ENCODE measurements at regions not wholly inside any gene's neighbourhood (a gene's known extent, or its start where the extent isn't known, plus 50 kb on each side); places are given as distances from the start of the nearest gene placed in this dataset.

DNA sequence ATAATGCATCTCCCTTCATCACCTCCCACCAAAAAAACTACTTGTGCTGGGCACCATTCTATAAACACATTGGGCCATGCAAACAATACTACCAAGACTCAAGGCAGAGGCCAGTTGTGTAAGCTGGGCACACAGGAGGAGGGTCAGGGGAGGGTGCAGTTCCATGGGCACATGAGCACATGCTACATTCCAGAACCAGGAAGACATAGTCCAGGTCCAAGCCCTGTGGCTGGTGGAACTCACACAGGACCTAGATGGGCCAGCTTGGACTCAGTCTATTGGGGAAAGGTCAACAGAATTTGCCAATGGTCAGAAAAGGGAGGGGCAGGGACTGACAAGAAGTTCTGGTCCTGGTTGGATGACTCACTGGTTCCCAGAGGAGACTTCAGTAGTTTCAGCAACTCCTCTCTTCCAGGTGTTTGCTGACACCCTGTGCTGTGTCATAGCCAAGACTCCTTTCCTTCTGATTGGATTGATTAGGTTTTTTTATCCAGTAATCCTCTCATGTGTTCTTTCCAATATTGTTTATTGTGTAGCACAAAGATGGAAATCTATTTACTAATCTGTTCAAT is 249.7 kb downstream of the C1orf94 start:
- Mint-ChIP-seq H3K27ac (no peak overlapping the region), H3K4me3 (no peak overlapping the region), H3K9me3 (no peaks in the 10 kb centered on the region), H3K36me3 (ENCODE audit: low read depth) (no peaks in the 10 kb centered on the region), H3K4me1 (no peaks in the 10 kb centered on the region), H3K27me3 (no peaks in the 10 kb centered on the region)
- ATAC-seq (no peak), DNase-seq (no peak)

DNA sequence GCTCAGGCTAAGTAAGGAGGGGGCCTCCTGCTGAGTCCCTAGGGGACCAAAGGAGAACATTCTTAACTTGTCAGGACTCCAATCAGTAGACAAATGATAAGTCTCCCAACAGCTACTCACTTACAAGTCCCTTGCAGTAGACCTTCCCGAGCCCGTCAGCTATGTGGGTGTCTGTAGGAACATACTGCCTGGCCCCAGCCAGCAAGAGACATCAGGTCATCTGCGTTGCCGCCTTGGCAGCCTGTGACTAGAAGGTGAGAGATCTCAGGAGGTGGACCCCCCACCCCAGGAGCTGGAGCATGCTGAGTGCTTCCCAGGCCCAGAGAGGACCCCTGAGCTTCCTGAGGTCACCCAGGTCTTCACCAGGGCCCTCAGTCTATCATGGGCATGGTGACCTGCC is 250.5 kb downstream of the C1orf94 start:
- no peaks in the 10 kb centered on the region for H3K27me3 Mint-ChIP-seq
- H3K36me3 Mint-ChIP-seq (ENCODE audit: low read depth) = no peaks in the 10 kb centered on the region
- no peak overlapping the region for H3K27ac Mint-ChIP-seq

DNA sequence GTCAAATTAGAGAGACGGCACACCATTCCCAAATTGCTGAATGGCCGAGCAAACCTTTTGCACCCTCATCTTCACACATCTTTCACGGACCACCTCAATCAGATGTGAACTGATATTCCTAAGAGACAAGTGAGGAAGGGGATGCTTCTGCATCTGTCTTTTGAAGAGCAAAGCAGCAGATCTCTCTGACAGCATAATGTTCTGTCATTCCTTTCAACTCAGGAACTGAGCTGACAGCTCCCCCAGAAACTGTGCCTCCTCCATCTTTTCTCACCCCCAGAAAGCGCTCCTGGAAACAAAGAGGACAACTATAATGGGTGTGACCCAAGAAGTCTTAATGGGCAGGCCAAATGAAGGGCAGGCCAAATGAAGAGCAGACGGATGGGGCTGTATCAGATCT is 256.4 kb downstream of the C1orf94 start:
- H3K27me3 Mint-ChIP-seq = no peaks in the 10 kb centered on the region
- no peaks in the 10 kb centered on the region for H3K36me3 Mint-ChIP-seq (ENCODE audit: low read depth)
- H3K27ac Mint-ChIP-seq = no peak overlapping the region
- H3K4me3 Mint-ChIP-seq = no peak overlapping the region
- ATAC-seq = no peak
- no peaks in the 10 kb centered on the region for H3K9me3 Mint-ChIP-seq
- H3K4me1 Mint-ChIP-seq = no peaks in the 10 kb centered on the region
- no peak for DNase-seq

More for the DNA sequence above, 250.5 kb downstream of the C1orf94 start:
- no peaks in the 10 kb centered on the region for H3K9me3 Mint-ChIP-seq
- ATAC-seq (no peak), DNase-seq (no peak)
- no peak overlapping the region for H3K4me3 Mint-ChIP-seq
- H3K4me1 Mint-ChIP-seq = no peaks in the 10 kb centered on the region

DNA sequence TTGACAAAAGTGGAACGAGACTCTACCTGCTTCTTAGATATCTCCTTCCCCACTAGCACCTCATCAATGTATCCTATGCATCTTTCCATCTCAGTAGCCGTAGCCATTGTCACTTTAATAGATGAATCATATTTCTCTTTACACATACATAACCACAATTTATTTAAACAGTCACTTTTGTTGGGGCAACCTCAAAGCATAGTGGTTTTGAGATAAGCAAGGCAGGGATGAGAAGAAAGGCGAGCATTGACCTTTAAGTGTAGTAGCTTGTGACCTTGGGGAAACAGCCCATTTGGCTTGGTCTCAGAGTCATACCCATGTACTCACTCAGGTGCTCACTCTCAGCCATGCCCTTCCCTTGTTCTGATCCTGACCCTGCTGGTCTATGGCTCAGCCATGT is 260.1 kb downstream of the C1orf94 start:
- ATAC-seq = no peak
- Mint-ChIP-seq H3K36me3 (ENCODE audit: low read depth) (no peaks in the 10 kb centered on the region), H3K27ac (no peak overlapping the region), H3K4me1 (no peaks in the 10 kb centered on the region), H3K27me3 (no peaks in the 10 kb centered on the region), H3K9me3 (no peaks in the 10 kb centered on the region), H3K4me3 (no peak overlapping the region)
- no peak for DNase-seq

DNA sequence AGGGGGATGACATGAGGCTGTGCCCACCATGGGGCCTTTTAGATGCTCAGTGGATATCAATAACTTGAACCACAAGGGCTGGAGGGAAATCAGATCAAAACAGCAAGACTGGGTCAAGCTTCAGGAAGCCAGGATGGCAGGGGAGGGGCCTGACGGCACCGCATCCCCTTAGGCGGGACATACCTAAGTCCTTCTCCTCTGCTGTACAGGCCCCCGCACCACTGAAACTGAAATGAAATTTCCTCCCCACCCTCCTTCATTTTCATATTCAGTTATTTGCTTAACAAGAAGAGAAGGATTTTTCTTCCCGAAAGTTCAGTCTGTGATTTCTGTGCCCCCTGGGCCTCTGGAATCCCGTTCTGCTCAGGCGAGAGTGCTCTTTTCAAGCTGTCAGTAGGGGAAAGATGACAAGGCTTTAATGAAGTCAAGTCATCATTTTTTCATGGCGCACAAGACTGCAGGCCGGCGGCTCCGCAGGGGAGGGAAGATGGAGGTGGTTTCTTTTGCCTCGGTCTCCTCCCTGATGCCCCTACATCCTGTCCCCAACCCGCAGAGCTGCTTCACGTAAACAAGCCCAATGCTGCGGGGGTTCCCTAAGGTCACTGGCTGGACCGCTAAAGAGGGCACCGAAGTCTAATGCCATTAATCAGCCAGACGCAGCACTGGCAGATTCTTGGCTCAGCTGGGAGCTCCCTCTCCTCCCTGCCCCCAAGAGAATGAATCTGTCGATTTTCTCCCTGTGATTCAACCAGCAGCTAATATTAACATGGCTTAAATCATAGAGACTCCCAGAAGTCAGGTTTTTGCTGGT is 264.8 kb downstream of the C1orf94 start:
- no peak for ATAC-seq
- H3K9me3 Mint-ChIP-seq = no peaks in the 10 kb centered on the region
- H3K27ac Mint-ChIP-seq = no peak overlapping the region
- H3K4me3 Mint-ChIP-seq = no peak overlapping the region
- DNase-seq = no peak
- no peaks in the 10 kb centered on the region for H3K36me3 Mint-ChIP-seq (ENCODE audit: low read depth)
- no peaks in the 10 kb centered on the region for H3K4me1 Mint-ChIP-seq
- peaks cover 2% of the 10 kb centered on the region for H3K27me3 Mint-ChIP-seq

DNA sequence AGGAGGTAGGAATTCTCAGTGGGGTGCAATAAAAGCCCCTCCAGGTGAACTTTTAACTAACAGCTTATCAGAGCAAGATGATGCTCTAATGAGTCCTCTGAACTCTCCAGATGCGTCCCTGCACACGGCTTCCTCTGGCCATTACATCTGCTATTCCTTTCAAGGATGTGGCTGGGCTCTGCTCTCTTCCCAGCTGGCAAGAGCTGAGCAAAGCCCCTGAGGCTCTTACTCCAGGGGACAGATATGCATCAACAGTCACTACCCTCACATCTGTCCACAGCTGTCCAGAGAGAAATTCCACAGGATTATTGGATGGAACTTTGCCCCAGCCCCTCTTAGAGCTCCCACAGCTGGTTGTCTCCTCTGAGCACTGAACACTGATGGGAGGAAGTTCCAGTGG is 267.8 kb downstream of the C1orf94 start:
- Mint-ChIP-seq H3K4me1 (no peaks in the 10 kb centered on the region), H3K9me3 (no peaks in the 10 kb centered on the region)

DNA sequence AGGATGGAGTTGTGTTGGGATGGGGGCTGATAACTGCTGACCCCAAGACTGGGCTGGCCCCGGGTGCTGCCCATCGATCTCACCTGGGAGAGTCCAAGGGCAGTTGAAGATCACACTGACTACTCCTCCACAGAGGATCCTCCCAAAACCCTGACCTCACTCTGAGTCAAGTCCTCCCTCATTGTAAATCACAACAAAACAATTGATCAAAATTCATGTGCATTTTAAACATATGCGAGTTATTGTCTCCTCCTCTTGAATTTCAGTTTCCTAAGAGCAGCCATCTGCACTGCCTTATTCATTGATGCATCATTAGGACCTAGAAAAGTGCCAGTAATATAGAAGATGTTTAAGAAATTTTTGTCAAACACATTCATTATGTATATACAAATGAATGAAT is 273.6 kb downstream of the C1orf94 start:
- Mint-ChIP-seq H3K9me3 (no peaks in the 10 kb centered on the region), H3K27ac (no peak overlapping the region), H3K4me1 (no peaks in the 10 kb centered on the region), H3K36me3 (ENCODE audit: low read depth) (no peaks in the 10 kb centered on the region), H3K27me3 (peaks cover 10% of the 10 kb centered on the region), H3K4me3 (no peak overlapping the region)
- ATAC-seq = no peak
- DNase-seq = no peak

More for the DNA sequence above, 267.8 kb downstream of the C1orf94 start:
- ATAC-seq = no peak
- no peak overlapping the region for H3K27ac Mint-ChIP-seq
- H3K27me3 Mint-ChIP-seq = peaks cover 8% of the 10 kb centered on the region
- no peak overlapping the region for H3K4me3 Mint-ChIP-seq
- no peak for DNase-seq
- no peaks in the 10 kb centered on the region for H3K36me3 Mint-ChIP-seq (ENCODE audit: low read depth)

DNA sequence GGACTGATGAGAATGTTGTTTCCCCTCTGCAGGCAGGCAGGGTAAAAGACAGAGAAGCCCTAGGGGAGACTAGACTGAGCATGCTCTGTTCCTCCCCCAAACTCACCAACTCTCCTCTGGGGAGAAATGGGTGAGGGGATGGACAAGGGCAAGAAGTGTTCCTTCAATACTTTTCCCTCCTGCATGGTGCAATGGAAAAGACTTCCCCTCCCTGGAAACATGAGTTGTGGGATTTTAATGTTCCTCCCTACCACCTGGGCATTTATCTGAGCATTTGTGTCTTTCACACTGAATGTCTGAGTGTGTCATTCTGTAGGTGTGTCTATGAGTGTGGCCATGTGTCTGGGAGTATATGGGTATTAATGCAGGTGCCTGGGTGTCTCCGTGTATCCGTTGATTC is 275.7 kb downstream of the C1orf94 start:
- no peaks in the 10 kb centered on the region for H3K4me1 Mint-ChIP-seq
- no peak for ATAC-seq
- H3K27me3 Mint-ChIP-seq = peaks cover 3% of the 10 kb centered on the region

DNA sequence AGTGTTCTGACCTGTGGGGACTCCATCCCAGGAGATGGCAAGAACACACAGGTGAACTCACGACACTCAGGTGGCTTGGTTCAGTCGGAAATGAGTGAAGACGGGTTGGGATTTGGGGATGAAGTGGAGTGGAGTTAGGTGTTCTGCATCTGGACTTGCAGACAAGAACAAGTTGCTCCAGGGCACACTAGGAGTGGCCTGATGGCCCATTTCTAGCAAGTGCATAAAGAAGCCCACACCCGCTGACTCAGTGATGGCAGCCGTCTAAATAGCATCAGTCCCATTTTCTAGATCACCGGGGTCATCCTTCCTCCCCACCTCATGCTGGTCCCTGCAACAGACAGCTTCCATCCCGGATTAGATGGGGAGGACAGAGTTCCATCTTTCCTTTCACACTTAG is 278.4 kb downstream of the C1orf94 start:
- no peak for ATAC-seq
- no peaks in the 10 kb centered on the region for H3K36me3 Mint-ChIP-seq (ENCODE audit: low read depth)
- peaks cover 4% of the 10 kb centered on the region for H3K27me3 Mint-ChIP-seq
- no peak for DNase-seq
- no peaks in the 10 kb centered on the region for H3K9me3 Mint-ChIP-seq
- H3K4me3 Mint-ChIP-seq = no peak overlapping the region
- H3K27ac Mint-ChIP-seq = no peak overlapping the region
- H3K4me1 Mint-ChIP-seq = no peaks in the 10 kb centered on the region

More for the DNA sequence above, 275.7 kb downstream of the C1orf94 start:
- no peaks in the 10 kb centered on the region for H3K36me3 Mint-ChIP-seq (ENCODE audit: low read depth)
- H3K27ac Mint-ChIP-seq = no peak overlapping the region
- H3K9me3 Mint-ChIP-seq = no peaks in the 10 kb centered on the region
- DNase-seq = no peak
- no peak overlapping the region for H3K4me3 Mint-ChIP-seq

DNA sequence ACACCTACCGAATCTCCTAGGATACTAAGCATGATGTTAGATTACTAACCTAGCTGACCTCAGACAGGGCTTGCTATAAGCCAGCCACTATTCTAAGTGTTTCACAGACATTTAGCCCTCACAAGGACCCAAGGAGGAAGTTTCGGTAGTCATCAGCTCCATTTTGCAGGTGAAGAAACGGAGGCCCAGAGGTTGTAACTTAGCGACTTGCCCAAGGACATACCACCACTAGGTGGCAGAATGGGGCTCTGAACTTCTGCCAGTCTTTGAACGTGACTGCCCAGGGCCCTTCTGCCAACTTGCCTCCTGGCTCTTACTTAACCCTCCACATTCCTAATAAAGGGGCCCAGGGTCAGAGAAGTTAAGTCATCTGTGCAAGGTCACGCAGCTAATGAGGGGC is 283.5 kb downstream of the C1orf94 start:
- Mint-ChIP-seq H3K27me3 (peaks cover 5% of the 10 kb centered on the region), H3K4me3 (no peak overlapping the region), H3K27ac (no peak overlapping the region), H3K4me1 (no peaks in the 10 kb centered on the region), H3K9me3 (no peaks in the 10 kb centered on the region), H3K36me3 (ENCODE audit: low read depth) (no peaks in the 10 kb centered on the region)
- ATAC-seq (no peak), DNase-seq (peak; percentile 57)

DNA sequence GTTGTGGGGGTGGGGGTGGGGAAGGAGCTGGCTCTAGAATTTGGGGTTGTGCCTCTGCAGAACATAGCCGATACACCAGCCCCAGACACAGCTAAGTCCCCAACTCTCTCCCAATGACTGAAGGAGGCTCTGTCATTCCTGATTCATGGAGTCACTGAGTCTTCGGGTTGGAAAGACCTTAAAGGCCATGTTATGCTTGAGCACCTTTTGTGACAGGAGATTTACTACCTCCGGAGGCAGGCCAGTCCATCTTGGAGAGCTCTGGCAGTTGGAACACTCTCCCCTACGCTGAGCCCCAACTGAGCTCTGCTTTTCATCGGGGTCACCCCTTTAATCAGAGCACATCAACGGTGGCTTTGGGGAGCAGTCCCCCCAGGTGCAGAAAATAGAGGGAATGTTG is 284.4 kb upstream of the GJB5 start:
- H3K36me3 Mint-ChIP-seq (ENCODE audit: low read depth) = no peaks in the 10 kb centered on the region
- peaks cover 18% of the 10 kb centered on the region for H3K27me3 Mint-ChIP-seq
- ATAC-seq = no peak
- no peaks in the 10 kb centered on the region for H3K4me1 Mint-ChIP-seq
- no peak overlapping the region for H3K4me3 Mint-ChIP-seq
- no peak for DNase-seq
- H3K27ac Mint-ChIP-seq = no peak overlapping the region
- H3K9me3 Mint-ChIP-seq = no peaks in the 10 kb centered on the region

DNA sequence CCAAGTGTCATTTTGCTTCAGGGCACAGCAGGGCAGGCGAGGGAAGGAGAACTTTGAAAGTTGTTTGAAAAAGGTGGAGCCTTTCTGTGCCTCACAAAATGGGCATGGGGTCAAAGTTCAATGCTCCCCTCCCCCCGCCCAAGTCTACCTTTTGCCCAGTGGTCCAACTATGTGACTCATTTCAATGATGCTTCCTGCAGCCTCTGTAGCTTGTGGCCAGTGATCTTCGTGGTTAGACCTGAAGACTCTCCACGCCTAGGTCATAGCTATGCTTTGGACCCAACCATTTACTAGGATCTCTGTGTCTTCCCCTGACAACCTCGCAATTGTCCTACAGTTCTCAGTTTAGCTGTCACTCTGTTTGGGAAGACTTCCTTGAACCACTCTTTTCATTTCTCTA is 280.3 kb upstream of the GJB5 start:
- H3K27ac Mint-ChIP-seq = no peak overlapping the region
- no peak overlapping the region for H3K4me3 Mint-ChIP-seq
- H3K9me3 Mint-ChIP-seq = no peaks in the 10 kb centered on the region
- H3K27me3 Mint-ChIP-seq = peaks cover 26% of the 10 kb centered on the region
- no peak for ATAC-seq
- no peaks in the 10 kb centered on the region for H3K36me3 Mint-ChIP-seq (ENCODE audit: low read depth)
- DNase-seq = no peak
- H3K4me1 Mint-ChIP-seq = no peaks in the 10 kb centered on the region

DNA sequence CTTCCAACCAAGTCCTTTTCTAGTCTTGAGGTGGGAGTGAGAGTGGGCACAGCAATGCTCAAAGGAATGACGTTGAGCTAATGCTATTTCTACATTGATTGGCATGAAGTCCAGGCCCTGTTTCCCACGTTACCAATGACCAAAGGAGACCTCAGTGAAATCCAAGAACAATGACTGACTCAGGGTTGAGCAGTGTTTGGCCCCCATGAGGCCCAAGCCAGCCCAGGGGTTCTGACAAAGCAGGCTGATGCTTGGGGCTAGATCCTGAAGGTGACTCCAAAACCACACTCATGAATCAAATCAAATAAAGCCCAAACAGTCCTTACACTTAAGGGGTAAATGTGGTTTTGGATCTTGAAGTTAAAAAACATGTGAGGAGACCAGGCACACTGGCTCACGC is 278.5 kb upstream of the GJB5 start:
- no peaks in the 10 kb centered on the region for H3K9me3 Mint-ChIP-seq
- H3K27ac Mint-ChIP-seq = no peak overlapping the region
- no peaks in the 10 kb centered on the region for H3K36me3 Mint-ChIP-seq (ENCODE audit: low read depth)
- no peak overlapping the region for H3K4me3 Mint-ChIP-seq
- no peaks in the 10 kb centered on the region for H3K4me1 Mint-ChIP-seq
- DNase-seq (no peak), ATAC-seq (no peak)
- H3K27me3 Mint-ChIP-seq = peaks cover 24% of the 10 kb centered on the region

DNA sequence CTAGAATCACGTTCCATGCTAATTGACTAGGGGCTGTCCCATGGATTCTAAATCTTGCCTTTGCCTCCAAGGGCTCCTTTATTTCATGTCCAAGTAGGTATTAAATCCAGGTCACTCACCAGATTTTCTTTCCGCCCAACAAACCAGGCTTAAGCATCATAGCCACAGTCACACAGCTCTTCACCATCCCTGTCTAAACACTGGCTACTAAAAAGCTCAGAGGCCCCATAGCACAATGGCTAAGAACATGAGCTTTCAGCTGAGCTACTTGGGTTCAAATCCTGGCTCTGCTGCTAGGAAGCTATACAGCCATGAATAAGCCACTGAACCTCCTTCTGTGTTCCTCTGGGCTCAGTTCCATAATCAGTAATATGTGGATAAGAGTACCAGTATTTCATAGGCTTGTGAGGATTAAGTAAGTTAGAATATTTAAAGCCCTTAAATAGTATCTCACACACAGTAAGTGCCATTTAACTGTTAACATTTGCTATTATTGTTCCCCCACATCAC is 277.2 kb upstream of the GJB5 start:
- no peaks in the 10 kb centered on the region for H3K4me1 Mint-ChIP-seq
- H3K9me3 Mint-ChIP-seq = no peaks in the 10 kb centered on the region
- H3K27me3 Mint-ChIP-seq = peaks cover 20% of the 10 kb centered on the region
- ATAC-seq (no peak), DNase-seq (no peak)
- no peak overlapping the region for H3K27ac Mint-ChIP-seq
- H3K36me3 Mint-ChIP-seq (ENCODE audit: low read depth) = no peaks in the 10 kb centered on the region
- no peak overlapping the region for H3K4me3 Mint-ChIP-seq

DNA sequence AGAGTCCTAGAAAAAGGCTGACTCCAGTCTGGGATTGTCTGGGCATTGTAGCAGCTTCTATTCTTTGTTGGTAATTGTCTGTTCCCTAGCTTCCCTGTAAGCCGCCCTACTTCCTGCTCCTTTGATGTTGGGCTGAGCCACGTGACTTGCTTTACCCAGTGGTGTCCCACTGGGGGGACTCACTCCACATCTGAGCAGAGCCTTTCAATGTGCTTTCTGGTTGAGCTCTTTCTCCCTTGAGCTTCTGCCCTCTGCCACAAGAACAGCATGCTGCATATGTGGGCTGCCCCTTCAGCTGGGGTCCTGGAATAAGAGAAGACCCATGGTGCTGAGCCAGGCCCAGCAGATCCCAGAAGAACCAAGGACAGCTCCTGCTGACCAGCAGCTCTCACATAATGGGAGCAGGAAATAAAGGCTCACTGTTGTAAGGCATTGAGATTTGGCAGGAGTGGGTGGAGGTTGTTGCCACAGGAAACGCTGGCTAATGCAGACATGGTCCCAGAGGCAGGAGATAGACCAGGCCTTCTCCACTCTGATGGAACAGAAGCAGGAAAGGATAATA is 276.3 kb upstream of the GJB5 start:
- Mint-ChIP-seq H3K9me3 (no peaks in the 10 kb centered on the region), H3K4me3 (no peak overlapping the region), H3K27me3 (peaks cover 20% of the 10 kb centered on the region), H3K36me3 (ENCODE audit: low read depth) (no peaks in the 10 kb centered on the region), H3K4me1 (no peaks in the 10 kb centered on the region), H3K27ac (no peak overlapping the region)
- ATAC-seq (no peak), DNase-seq (no peak)
